Mucosa of stomach (tissue), 1 donor: ENCODE measurements at regions not wholly inside any gene's neighbourhood (a gene's known extent, or its start where the extent isn't known, plus 50 kb on each side); places are given as distances from the start of the nearest gene placed in this dataset.

Experiments used
- H3K27me3 ChIP-seq: one replicate; pipeline ENCODE4 v1.7.0; 2013; ENCODE audit warnings: mild to moderate bottlenecking, low read length; ENCODE audit not compliant: control insufficient read depth, insufficient read depth
- H3K36me3 ChIP-seq: one replicate; pipeline ENCODE4 v1.7.0; 2013; ENCODE audit warnings: low read length; ENCODE audit not compliant: control insufficient read depth, insufficient read depth
- H3K4me1 ChIP-seq: one replicate; pipeline ENCODE4 v1.7.0; 2013; ENCODE audit warnings: mild to moderate bottlenecking, low read length; ENCODE audit not compliant: control insufficient read depth, insufficient read depth
- H3K4me3 ChIP-seq: one replicate; pipeline ENCODE4 v1.7.0; 2013; ENCODE audit warnings: low read length
- H3K9ac ChIP-seq: one replicate; pipeline ENCODE4 v1.7.0; 2013; ENCODE audit warnings: mild to moderate bottlenecking, low read length, moderate library complexity
- H3K9me3 ChIP-seq: one replicate; pipeline ENCODE4 v1.7.0; 2013; ENCODE audit warnings: mild to moderate bottlenecking, low read length, moderate library complexity; ENCODE audit not compliant: control insufficient read depth
- donor health status: Pancreatic carcinoma.

DNA sequence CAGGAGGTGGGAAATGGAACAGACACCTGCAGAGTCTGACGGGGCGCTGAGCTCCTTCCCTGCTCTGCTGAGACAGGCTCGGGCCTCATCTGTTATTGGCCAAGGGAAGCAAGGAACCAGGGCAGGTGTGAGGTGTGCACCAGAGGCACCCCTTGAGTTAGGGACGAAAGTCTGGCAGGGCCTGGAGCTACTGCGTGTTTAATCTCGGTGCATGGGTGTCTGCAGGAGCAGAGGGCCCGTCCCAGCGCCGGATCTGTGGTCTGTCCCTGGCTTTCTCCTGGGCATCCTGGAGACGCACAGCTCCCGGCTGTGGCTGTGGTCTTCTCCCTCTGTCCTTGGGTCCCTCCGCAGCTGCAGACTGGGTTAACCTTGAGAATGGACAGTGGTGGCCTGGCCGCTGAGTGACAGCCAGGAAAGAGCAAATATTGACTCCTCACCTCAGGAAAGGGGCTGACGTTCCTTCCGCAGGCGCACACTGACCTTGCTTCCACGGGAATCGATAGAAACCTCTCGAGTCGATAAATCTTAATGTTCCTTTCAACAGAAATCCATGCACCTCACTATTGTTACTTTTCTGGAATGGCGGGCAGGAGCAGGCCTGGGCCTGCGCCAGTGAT, 975.6 kb downstream of the BRD1 start:
- no peaks in the 10 kb centered on the region for H3K36me3 ChIP-seq
- no peaks in the 10 kb centered on the region for H3K4me1 ChIP-seq
- H3K27me3 ChIP-seq: peaks cover 3% of the 10 kb centered on the region
- H3K9ac ChIP-seq: no peak overlapping the region
- no peak overlapping the region for H3K4me3 ChIP-seq
- no peaks in the 10 kb centered on the region for H3K9me3 ChIP-seq

DNA sequence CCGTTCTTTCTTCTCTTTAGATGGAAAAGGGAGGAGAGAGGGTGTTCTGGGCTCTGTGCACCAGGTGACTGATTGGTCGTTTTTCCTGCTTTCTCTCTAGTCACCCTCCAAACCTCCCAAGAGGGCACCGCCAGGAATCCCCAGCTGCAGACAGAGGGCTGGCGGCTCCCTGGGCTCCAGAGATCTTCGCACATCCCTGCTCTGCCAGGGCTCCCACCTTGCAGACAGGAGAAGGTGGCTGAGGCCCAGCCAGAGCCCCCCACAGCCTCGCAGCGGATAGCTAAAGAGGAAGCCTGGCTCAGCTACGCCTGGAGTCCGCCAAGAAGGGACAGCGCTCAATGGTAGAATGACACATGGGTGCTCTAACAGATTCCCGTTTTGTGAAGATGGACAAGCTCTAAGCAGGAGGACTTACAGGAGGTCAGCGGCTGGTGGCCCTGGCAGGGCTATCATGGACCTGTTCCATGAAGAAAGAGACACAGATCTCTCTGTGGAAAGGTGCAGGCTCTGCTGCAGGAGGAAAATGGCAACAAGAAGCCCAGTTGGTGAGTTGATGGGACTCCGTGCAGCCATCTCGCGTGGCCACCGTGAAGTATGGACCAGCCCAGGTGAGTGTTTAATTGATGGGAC, 976.9 kb downstream of the BRD1 start:
- Histone ChIP-seq H3K9ac (no peak overlapping the region), H3K4me3 (no peak overlapping the region), H3K27me3 (peaks cover 3% of the 10 kb centered on the region), H3K36me3 (no peaks in the 10 kb centered on the region), H3K4me1 (no peaks in the 10 kb centered on the region), H3K9me3 (no peaks in the 10 kb centered on the region)

DNA sequence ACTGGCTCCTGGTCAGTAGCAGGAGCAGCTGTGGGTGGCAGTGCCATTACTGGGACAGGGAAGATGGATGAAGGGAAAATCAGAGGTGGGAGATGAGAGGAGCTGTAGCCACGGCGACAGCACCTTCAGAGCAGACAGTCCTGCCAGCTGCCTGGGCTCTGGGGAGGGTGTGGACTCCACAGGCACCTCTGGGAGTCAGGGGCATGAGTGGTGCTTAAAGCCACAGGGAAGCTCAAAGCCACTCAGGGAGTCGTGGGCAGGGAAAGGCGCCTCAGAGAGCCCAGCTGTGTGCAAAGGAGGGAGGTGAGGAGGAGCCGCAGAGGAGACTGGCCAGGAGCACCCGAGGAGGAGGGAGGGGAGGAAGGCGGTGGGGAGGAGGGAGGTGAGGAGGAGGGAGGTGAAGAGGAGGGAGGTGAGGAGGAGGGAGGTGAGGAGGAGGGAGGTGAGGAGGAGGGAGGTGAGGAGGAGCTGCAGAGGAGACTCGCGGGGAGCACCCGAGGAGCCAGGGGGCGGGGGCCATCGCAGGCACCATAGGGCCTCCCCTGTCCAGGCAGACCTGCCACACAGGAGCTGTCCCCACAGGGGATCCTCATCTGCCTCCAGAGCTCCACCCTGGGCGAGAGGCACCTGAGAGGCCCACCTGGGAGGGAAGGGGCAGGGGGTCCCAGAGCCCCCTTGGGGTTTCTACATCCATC, 977.6 kb downstream of the BRD1 start:
- H3K4me1 ChIP-seq: no peaks in the 10 kb centered on the region
- H3K27me3 ChIP-seq: peaks cover 3% of the 10 kb centered on the region
- H3K9me3 ChIP-seq: no peaks in the 10 kb centered on the region
- no peak overlapping the region for H3K4me3 ChIP-seq
- H3K9ac ChIP-seq: no peak overlapping the region
- H3K36me3 ChIP-seq: no peaks in the 10 kb centered on the region

GRCh38 chr22:48849219-48849912, 978.3 kb downstream of the BRD1 start:
- no peaks in the 10 kb centered on the region for H3K9me3 ChIP-seq
- no peak overlapping the region for H3K9ac ChIP-seq
- H3K36me3 ChIP-seq: no peaks in the 10 kb centered on the region
- peaks cover 3% of the 10 kb centered on the region for H3K27me3 ChIP-seq
- no peak overlapping the region for H3K4me3 ChIP-seq
- no peaks in the 10 kb centered on the region for H3K4me1 ChIP-seq

DNA sequence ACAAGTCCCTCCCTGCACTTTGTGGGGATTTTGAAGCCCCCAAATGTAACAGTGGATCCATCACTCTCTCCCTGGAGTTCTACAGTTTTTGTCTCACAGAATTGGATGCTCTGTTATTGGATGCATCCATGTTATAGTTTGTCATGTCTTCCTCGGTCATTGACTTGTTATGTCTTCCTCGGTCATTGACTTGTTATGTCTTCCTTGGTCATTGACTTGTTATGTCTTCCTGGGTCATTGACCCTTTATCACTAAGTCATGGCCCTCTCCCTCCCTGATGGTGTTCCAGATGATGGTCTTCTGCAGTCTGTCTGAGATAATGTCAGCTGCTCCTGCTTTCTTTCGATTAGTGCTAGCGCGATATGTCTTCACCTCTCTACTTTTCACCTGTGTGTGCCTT, 981.5 kb downstream of the BRD1 start:
- no peak overlapping the region for H3K9ac ChIP-seq
- no peaks in the 10 kb centered on the region for H3K9me3 ChIP-seq
- peaks cover 3% of the 10 kb centered on the region for H3K27me3 ChIP-seq
- H3K36me3 ChIP-seq: no peaks in the 10 kb centered on the region
- no peaks in the 10 kb centered on the region for H3K4me1 ChIP-seq
- no peak overlapping the region for H3K4me3 ChIP-seq

DNA sequence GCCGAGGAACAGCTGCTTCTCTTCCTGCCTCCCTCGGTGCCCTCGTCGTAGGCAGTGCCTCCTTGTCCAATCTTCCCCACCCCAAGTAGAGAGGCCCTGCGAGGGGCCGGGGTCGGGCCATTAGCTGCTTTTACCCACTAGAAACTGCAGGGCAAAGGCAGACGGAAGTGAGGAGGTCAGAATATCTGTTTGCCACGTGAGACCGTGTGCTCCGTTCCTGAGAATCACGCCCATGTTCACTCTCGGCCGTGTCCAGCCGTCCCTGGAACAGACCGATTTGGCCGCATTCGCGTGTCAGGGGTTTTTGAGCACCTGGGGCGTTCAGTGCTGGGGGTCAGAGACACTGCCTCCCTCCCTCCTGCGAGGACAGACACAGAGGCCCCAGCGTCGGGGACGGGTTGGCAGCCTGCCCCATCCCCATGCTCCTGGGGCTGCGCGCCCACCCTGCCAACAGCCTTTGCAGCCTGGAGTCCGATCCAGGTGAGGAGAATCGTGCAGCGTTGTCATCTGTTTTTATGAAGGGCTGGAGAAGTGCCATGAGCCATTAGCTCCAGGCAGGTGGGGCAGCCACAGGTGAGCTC, 982.2 kb downstream of the BRD1 start:
- no peak overlapping the region for H3K9ac ChIP-seq
- no peaks in the 10 kb centered on the region for H3K9me3 ChIP-seq
- no peaks in the 10 kb centered on the region for H3K4me1 ChIP-seq
- peaks cover 3% of the 10 kb centered on the region for H3K27me3 ChIP-seq
- no peaks in the 10 kb centered on the region for H3K36me3 ChIP-seq
- H3K4me3 ChIP-seq: no peak overlapping the region

GRCh38 chr22:48844056-48844675, 983.5 kb downstream of the BRD1 start:
- Histone ChIP-seq H3K4me3 (no peak overlapping the region), H3K36me3 (no peaks in the 10 kb centered on the region), H3K27me3 (peaks cover 2% of the 10 kb centered on the region), H3K4me1 (no peaks in the 10 kb centered on the region), H3K9me3 (no peaks in the 10 kb centered on the region), H3K9ac (no peak overlapping the region)

GRCh38 chr22:48843640-48844039, 984.0 kb downstream of the BRD1 start:
- Histone ChIP-seq H3K9me3 (no peaks in the 10 kb centered on the region), H3K27me3 (no peaks in the 10 kb centered on the region), H3K36me3 (no peaks in the 10 kb centered on the region), H3K4me1 (no peaks in the 10 kb centered on the region), H3K9ac (no peak overlapping the region), H3K4me3 (no peak overlapping the region)

- H3K36me3 ChIP-seq: no peaks in the 10 kb centered on the region
- H3K27me3 ChIP-seq: no peaks in the 10 kb centered on the region
- no peak overlapping the region for H3K9ac ChIP-seq
- no peaks in the 10 kb centered on the region for H3K9me3 ChIP-seq
- no peak overlapping the region for H3K4me3 ChIP-seq
- no peaks in the 10 kb centered on the region for H3K4me1 ChIP-seq
These were observed 984.7 kb downstream of the BRD1 start for GRCh38 chr22:48842976-48843375.

- Histone ChIP-seq H3K4me1 (no peaks in the 10 kb centered on the region), H3K9ac (no peak overlapping the region), H3K36me3 (no peaks in the 10 kb centered on the region), H3K27me3 (no peaks in the 10 kb centered on the region), H3K4me3 (no peak overlapping the region), H3K9me3 (no peaks in the 10 kb centered on the region)
These were observed 985.1 kb downstream of the BRD1 start for GRCh38 chr22:48842583-48842945.

DNA sequence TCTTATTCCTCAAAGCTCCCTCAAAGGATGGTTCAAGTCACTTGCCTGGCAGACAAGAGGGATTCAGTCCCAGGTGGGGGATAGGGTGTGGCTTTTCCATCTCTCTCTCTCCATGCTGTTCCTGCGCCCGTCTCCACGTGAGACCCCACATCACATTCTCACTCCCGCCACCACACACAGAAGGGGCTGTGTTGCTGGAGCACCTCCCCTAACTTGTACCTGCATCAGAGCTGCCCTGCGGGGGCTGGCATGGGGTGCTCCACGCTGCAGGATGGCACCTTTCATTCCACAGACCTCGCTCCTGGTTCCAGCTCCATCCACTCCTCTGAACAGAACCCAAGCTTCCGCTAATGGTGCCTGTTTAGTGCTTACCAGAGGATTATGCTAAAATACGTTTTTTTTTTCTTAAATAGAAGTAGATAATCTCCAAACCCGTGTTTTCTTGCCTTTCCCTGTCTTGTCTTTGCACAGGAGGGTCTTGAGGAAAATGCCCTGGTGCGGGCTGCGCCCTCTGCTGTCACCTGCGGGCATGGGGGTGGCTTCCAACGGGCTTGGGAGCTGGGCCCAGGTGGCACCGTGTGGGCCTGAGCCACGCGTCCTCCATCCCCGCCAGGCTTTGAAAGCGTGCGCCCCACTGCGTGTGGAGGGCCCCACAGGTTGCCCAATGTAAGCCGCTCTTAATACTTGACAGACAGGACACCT, 985.6 kb downstream of the BRD1 start:
- Histone ChIP-seq H3K9ac (no peak overlapping the region), H3K4me3 (no peak overlapping the region), H3K27me3 (no peaks in the 10 kb centered on the region), H3K9me3 (no peaks in the 10 kb centered on the region), H3K36me3 (no peaks in the 10 kb centered on the region), H3K4me1 (no peaks in the 10 kb centered on the region)
